Immature natural killer cell (primary cell): ENCODE measurements at regions not wholly inside any gene's neighbourhood (a gene's known extent, or its start where the extent isn't known, plus 50 kb on each side); places are given as distances from the start of the nearest gene placed in this dataset.
A peak's percentile ranks its signal among the peaks of the same experiment; 100 is the strongest.

ENCODE experiments used
- DNase-seq, 3 donors: peaks; one replicate each; pipeline ENCODE4 v3.0.0; 2022; ENCODE audit warnings: mixed read lengths in 1 of 3
- H3K27ac Mint-ChIP-seq, 6 donors: one replicate each; pipeline ENCODE4 v1.8.0; 2020; ENCODE audit warnings: mixed read lengths in 6 of 6, mild to moderate bottlenecking in 5 of 6, inconsistent platforms in 4 of 6, moderate library complexity in 3 of 6
- H3K27me3 Mint-ChIP-seq, 3 donors: one replicate each; pipeline ENCODE4 v1.8.0; 2020 to 2021; ENCODE audit warnings: low read depth in 3 of 3, mild to moderate bottlenecking in 3 of 3, mixed read lengths in 3 of 3, moderate library complexity in 3 of 3, inconsistent platforms in 1 of 3
- H3K36me3 Mint-ChIP-seq, 3 donors: one replicate each; pipeline ENCODE4 v1.8.0; 2020; ENCODE audit warnings: mixed read lengths in 3 of 3, inconsistent platforms in 2 of 3, mild to moderate bottlenecking in 2 of 3
- H3K4me1 Mint-ChIP-seq, 2 donors: one replicate each; pipeline ENCODE4 v1.8.0; 2020; ENCODE audit warnings: inconsistent platforms in 2 of 2, mild to moderate bottlenecking in 2 of 2, mixed read lengths in 2 of 2, moderate library complexity in 1 of 2
- H3K4me3 Mint-ChIP-seq, 5 donors: one replicate each; pipeline ENCODE4 v1.8.0; 2020; ENCODE audit warnings: mild to moderate bottlenecking in 5 of 5, mixed read lengths in 5 of 5, inconsistent platforms in 3 of 5, moderate library complexity in 3 of 5
- H3K9me3 Mint-ChIP-seq, 6 donors: one replicate each; pipeline ENCODE4 v1.8.0; 2020; ENCODE audit warnings: mild to moderate bottlenecking in 6 of 6, mixed read lengths in 6 of 6, inconsistent platforms in 4 of 6, moderate library complexity in 3 of 6

DNA sequence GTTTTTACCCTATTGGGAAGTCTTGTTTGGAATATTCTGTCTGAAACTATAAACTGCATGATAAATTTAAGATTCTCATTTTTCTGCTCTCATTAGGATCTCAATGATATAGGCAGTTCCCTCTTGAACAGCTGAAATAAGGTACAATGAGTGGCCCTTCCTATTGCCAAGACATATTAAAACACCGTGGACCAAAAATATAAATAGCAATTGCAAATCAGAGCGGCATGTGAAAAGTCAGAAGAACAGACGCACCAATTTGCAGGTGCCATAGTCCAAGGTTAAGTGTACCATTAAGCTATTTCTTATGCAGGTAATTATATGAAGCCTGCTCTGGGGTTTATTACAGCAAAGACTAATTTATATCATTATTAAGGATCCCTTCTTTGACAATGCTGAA, 920.8 kb upstream of the CELF2 start:
- H3K4me1 Mint-ChIP-seq: no peaks in the 10 kb centered on the region
- no peaks in the 10 kb centered on the region for H3K27me3 Mint-ChIP-seq
- peaks cover 0 to 10% (median 3%) of the 10 kb centered on the region in 6 donors for H3K9me3 Mint-ChIP-seq
- H3K27ac Mint-ChIP-seq: no peak overlapping the region
- no peak overlapping the region for H3K4me3 Mint-ChIP-seq
- DNase-seq: no peak
- no peaks in the 10 kb centered on the region for H3K36me3 Mint-ChIP-seq

DNA sequence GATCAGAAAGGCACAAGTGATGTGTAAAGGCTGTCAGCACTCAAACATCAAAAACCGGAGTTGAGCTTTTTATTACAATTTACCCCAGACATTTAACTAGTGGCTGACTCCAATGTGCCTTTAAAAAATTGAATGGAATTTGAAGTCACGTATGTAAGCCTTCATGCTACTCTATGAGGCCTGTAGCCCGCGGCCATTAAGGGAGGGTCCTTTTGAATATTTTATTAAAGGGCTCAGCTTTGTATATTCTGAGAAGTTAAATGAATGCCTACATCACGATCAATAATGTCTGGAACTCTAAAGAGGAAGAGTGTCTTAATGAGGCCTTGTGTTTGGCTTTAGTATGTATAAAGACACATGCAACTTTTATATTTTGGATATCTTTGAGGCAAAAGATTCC, 916.6 kb upstream of the CELF2 start:
- H3K27ac Mint-ChIP-seq: no peak overlapping the region
- H3K4me1 Mint-ChIP-seq: no peaks in the 10 kb centered on the region
- no peak overlapping the region for H3K4me3 Mint-ChIP-seq
- H3K9me3 Mint-ChIP-seq: peaks cover 0 to 12% (median 2%) of the 10 kb centered on the region in 6 donors
- no peaks in the 10 kb centered on the region for H3K27me3 Mint-ChIP-seq
- no peaks in the 10 kb centered on the region for H3K36me3 Mint-ChIP-seq
- DNase-seq: no peak

DNA sequence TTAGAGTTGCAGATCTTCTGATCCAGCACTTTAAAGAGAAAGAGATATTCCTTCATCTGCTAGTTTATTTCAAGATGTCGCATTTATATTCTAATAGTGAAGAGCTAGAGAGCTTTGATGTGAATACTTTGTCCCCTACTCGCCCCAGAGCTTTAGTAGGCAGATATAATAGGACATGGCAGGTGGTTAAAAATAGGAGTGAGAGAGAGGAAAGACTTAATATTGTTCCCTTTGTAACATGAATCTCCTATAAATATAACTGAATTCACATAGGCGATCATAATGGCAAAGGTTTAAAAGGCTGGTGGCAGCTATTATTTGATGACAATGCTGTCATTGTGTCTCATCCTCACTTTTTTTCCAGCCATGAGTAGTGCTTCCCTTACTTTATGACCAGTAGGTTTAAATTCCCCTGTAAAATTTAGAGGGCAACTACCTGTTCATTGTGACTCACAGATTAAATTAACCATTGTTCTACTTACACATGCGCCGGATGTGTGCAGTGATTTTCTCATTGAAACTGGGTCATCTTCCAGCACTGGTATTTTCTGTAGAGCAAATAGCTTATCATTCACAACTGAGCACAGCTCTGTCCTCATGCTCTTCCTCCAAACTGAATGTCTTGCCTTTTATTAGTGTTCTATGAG, 906.7 kb upstream of the CELF2 start:
- H3K27ac Mint-ChIP-seq: no peak overlapping the region
- no peak for DNase-seq
- H3K36me3 Mint-ChIP-seq: no peaks in the 10 kb centered on the region
- no peaks in the 10 kb centered on the region for H3K4me1 Mint-ChIP-seq
- H3K9me3 Mint-ChIP-seq: peaks cover 0 to 6% (median 3%) of the 10 kb centered on the region in 6 donors
- H3K27me3 Mint-ChIP-seq: peaks cover 0 to 4% (median 0%) of the 10 kb centered on the region in 3 donors
- no peak overlapping the region for H3K4me3 Mint-ChIP-seq

- Mint-ChIP-seq H3K9me3 (peaks cover 0 to 8% (median 2%) of the 10 kb centered on the region in 6 donors), H3K4me1 (no peaks in the 10 kb centered on the region), H3K27me3 (peaks cover 0 to 2% (median 1%) of the 10 kb centered on the region in 3 donors), H3K4me3 (no peak overlapping the region), H3K36me3 (no peaks in the 10 kb centered on the region), H3K27ac (no peak overlapping the region)
- DNase-seq: no peak
Measured at GRCh38 chr10:10118131-10118530, 899.5 kb upstream of the CELF2 start.

- no peak for DNase-seq
- Mint-ChIP-seq H3K9me3 (peaks cover 0 to 9% (median 4%) of the 10 kb centered on the region in 6 donors), H3K27me3 (peaks cover 0 to 3% (median 2%) of the 10 kb centered on the region in 3 donors), H3K27ac (no peak overlapping the region), H3K4me3 (no peak overlapping the region), H3K4me1 (no peaks in the 10 kb centered on the region), H3K36me3 (no peaks in the 10 kb centered on the region)
Measured at GRCh38 chr10:10120671-10121070, 897.0 kb upstream of the CELF2 start.

- H3K27me3 Mint-ChIP-seq: peaks cover 0 to 4% (median 2%) of the 10 kb centered on the region in 3 donors
- peaks cover 0 to 10% (median 6%) of the 10 kb centered on the region in 6 donors for H3K9me3 Mint-ChIP-seq
- H3K4me1 Mint-ChIP-seq: no peaks in the 10 kb centered on the region
- no peak overlapping the region for H3K27ac Mint-ChIP-seq
- no peaks in the 10 kb centered on the region for H3K36me3 Mint-ChIP-seq
- H3K4me3 Mint-ChIP-seq: no peak overlapping the region
- no peak for DNase-seq
Measured at GRCh38 chr10:10125676-10126075, 892.0 kb upstream of the CELF2 start.

DNA sequence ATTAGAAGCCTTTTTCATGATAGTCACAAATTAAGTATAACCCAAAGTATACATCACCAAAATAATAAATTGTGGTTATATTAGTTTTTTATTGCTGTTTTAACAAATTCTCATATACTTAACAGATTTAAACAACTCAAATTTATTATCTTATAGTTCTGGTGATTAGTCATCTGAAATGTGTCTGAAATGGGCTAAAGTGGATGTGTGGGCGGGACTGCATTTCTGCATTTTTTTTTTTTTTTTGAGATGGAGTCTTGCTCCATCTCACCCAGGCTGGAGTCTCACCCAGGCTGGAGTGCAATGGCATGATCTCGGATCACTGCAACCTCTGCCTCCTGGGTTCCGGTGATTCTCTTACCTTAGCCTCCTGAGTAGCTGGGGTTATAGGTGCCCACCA, 891.5 kb upstream of the CELF2 start:
- Mint-ChIP-seq H3K9me3 (peaks cover 0 to 10% (median 6%) of the 10 kb centered on the region in 6 donors), H3K4me3 (no peak overlapping the region), H3K27me3 (peaks cover 0 to 4% (median 2%) of the 10 kb centered on the region in 3 donors), H3K4me1 (no peaks in the 10 kb centered on the region), H3K27ac (no peak overlapping the region), H3K36me3 (no peaks in the 10 kb centered on the region)
- no peak for DNase-seq

DNA sequence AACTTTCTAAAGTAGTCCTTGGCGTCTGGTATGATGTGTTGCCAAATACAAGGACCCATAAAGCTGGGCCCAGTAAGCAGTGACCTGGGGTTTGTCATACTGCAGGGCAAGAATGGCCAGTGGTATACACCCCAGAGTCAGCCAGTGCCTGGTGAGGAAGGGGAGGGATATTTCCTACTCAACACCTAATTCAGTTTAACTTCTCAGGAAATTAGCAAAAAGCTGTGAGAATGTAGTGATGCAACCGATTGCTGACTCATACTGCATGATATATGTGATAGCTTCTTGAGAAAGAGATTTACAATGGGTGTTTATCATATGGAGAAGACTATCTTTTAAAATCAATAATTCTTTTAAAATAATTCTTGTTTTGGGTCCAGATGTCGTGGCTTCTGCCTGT, 889.3 kb upstream of the CELF2 start:
- Mint-ChIP-seq H3K27ac (no peak overlapping the region), H3K4me3 (no peak overlapping the region), H3K9me3 (peaks cover 0 to 10% (median 4%) of the 10 kb centered on the region in 6 donors), H3K36me3 (no peaks in the 10 kb centered on the region), H3K27me3 (peaks cover 0 to 4% (median under 1%) of the 10 kb centered on the region in 3 donors), H3K4me1 (no peaks in the 10 kb centered on the region)
- DNase-seq: no peak

GRCh38 chr10:10130686-10131085, 887.0 kb upstream of the CELF2 start:
- H3K27me3 Mint-ChIP-seq: peaks cover 0 to 2% (median 0%) of the 10 kb centered on the region in 3 donors
- no peak overlapping the region for H3K27ac Mint-ChIP-seq
- H3K36me3 Mint-ChIP-seq: no peaks in the 10 kb centered on the region
- no peaks in the 10 kb centered on the region for H3K4me1 Mint-ChIP-seq
- no peak overlapping the region for H3K4me3 Mint-ChIP-seq
- no peak for DNase-seq
- H3K9me3 Mint-ChIP-seq: peaks cover 0 to 5% (median 2%) of the 10 kb centered on the region in 6 donors

DNA sequence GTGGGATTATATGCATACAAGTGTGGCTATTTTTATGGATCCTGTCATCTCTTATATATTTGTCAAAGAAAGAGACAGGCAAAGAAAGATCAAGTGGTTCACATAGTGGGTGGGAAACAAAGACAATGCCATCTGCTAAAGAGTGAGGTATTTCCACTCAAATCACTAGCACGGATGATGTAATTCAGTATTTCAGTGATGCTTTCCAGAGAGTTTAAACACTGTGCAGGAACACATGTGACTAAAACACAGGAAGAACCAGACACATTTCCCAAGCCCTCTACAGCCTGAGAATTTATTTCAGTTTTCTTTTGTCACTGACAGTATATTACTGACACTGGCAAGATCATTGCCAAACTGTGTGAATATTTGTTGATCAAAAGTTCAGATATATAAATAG, 885.7 kb upstream of the CELF2 start:
- Mint-ChIP-seq H3K36me3 (no peaks in the 10 kb centered on the region), H3K9me3 (peaks cover 0 to 2% (median 0%) of the 10 kb centered on the region in 6 donors), H3K27ac (no peak overlapping the region), H3K27me3 (peaks cover 0 to 2% (median 0%) of the 10 kb centered on the region in 3 donors), H3K4me3 (no peak overlapping the region), H3K4me1 (no peaks in the 10 kb centered on the region)
- DNase-seq: no peak

- Mint-ChIP-seq H3K27ac (no peak overlapping the region), H3K4me1 (peaks cover 2 to 9% of the 10 kb centered on the region in 2 donors), H3K9me3 (peaks cover 0 to under 1% (median 0%) of the 10 kb centered on the region in 6 donors), H3K27me3 (no peaks in the 10 kb centered on the region), H3K4me3 (no peak overlapping the region), H3K36me3 (no peaks in the 10 kb centered on the region)
- DNase-seq: no peak
Measured at GRCh38 chr10:10133281-10133680, 884.4 kb upstream of the CELF2 start.

DNA sequence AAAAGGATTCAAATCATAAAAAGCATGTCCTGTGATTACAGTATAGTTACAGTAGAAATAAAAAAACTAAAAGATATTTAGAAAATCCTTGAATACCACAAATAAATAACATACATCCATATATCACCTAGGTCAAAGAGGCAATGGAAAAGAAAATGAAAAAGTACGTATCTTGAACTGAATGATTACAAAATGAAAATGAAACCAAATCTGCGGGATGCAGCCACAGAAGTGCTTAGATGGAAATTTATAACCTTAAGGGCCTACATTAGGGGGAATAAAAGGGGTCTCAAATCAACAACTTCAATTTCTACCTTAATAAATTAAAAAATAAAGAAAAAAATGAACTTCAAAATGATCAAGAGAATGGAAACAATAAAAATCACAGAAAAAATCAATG, 879.0 kb upstream of the CELF2 start:
- peak overlapping the region in 4 of 6 donors; percentile 34 to 82 (median 68) for H3K27ac Mint-ChIP-seq
- peaks cover 7 to 18% of the 10 kb centered on the region in 2 donors for H3K4me1 Mint-ChIP-seq
- H3K36me3 Mint-ChIP-seq: no peaks in the 10 kb centered on the region
- no peak for DNase-seq
- peak overlapping the region; percentile 78 to 86 (median 81) for H3K4me3 Mint-ChIP-seq
- peaks cover 0 to 3% (median 0%) of the 10 kb centered on the region in 3 donors for H3K27me3 Mint-ChIP-seq
- peaks cover 0 to 2% (median 0%) of the 10 kb centered on the region in 6 donors for H3K9me3 Mint-ChIP-seq

GRCh38 chr10:10141782-10142382, 875.8 kb upstream of the CELF2 start:
- Mint-ChIP-seq H3K9me3 (peaks cover 0 to 2% (median 0%) of the 10 kb centered on the region in 6 donors), H3K4me3 (no peak overlapping the region), H3K27ac (no peak overlapping the region), H3K36me3 (no peaks in the 10 kb centered on the region), H3K27me3 (peaks cover 0 to 6% (median 0%) of the 10 kb centered on the region in 3 donors), H3K4me1 (peaks cover 7 to 18% of the 10 kb centered on the region in 2 donors)
- no peak for DNase-seq

GRCh38 chr10:10146604-10147003, 871.1 kb upstream of the CELF2 start:
- DNase-seq: no peak
- Mint-ChIP-seq H3K36me3 (no peaks in the 10 kb centered on the region), H3K4me3 (no peak overlapping the region), H3K9me3 (peaks cover 0 to 2% (median 0%) of the 10 kb centered on the region in 6 donors), H3K4me1 (no peaks in the 10 kb centered on the region), H3K27me3 (peaks cover 0 to 3% (median 0%) of the 10 kb centered on the region in 3 donors), H3K27ac (no peak overlapping the region)
